ENCODE measurements at regions not wholly inside any gene's neighbourhood (a gene's known extent, or its start where the extent isn't known, plus 50 kb on each side); places are given as distances from the start of the nearest gene placed in this dataset.

DNA sequence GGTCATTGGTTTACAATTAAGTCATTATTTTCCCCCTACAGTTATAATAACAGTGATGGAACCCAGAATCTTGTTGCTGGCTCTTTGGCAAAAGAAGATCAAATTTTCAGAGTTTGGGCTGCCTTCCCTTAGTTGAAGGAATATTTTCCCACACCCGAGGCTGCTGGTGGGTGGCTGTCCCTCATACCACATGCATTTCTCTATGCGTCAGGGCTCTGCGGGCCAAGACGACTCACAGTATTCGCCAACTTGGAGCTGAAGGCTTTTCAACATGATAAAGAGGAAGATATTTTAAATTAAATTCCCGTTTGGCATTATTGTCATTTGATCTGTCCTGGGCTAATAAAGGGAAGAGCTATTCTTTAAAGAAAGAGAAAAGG, 102.2 kb upstream of the SASH1 start:
- no peak overlapping the region for H3K4me3 Mint-ChIP-seq
- no peak overlapping the region for H3K27ac Mint-ChIP-seq
- H3K4me1 Mint-ChIP-seq, result no peaks in the 10 kb centered on the region
- H3K36me3 Mint-ChIP-seq, result no peaks in the 10 kb centered on the region
- peaks cover 0 to 6% (median 0%) of the 10 kb centered on the region in 6 donors for H3K9me3 Mint-ChIP-seq
- no peak for DNase-seq
- peaks cover 0 to 6% (median 5%) of the 10 kb centered on the region in 3 donors for H3K27me3 Mint-ChIP-seq (ENCODE audit: low read depth in 3 of 3)

DNA sequence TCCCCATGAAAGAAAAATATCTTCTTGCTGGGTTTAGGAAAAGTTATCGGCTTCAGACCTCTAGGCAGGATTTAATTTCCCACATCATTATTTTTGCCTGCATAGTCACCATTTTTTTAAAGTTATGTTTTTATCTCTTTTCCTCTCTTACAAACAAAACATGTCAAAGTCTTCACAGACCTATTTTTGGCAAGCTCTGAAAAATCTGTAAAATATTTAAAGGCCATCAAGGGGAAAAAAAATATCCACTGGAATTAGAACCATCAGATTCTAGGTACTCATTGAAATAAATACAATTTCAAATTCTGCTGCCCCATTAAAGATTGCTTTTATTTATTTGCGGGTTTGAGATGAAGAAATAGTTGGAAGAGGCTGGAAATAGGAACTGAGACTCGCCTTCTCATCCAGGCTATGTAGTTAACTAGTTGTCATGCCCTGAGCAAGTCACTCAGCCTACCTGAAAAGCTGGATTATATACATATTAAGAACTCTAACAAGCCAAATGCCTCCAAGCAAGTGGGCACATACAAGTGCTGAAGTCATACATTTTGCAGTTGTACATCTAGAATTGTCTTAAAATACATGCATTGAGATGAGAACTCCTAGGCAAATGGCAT, 101.7 kb upstream of the SASH1 start:
- no peak for DNase-seq
- Mint-ChIP-seq H3K27ac (no peak overlapping the region), H3K36me3 (no peaks in the 10 kb centered on the region), H3K9me3 (peaks cover 0 to 6% (median 0%) of the 10 kb centered on the region in 6 donors), H3K27me3 (ENCODE audit: low read depth in 3 of 3) (peaks cover 0 to 5% (median 2%) of the 10 kb centered on the region in 3 donors), H3K4me1 (no peaks in the 10 kb centered on the region), H3K4me3 (no peak overlapping the region)

DNA sequence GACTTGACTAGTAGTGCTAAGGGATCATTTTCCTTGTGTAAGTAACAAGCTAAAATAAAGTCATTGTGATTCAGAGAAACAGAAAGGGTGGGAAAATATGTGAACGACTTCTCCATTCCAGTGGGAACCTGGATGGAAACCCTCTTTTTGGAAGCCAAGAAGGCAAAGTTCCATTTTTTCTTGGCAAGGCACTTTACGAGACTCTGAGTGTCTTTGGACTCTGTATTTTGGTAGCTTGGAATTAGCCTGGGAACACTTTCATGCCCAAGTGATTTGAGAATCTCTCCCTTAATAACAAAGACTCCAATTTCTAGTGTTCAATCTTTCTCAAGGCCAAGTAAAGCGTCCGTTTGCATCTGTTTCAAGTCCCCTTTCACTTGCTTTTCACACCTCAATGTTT, 100.5 kb upstream of the SASH1 start:
- peaks cover 0 to 5% (median 2%) of the 10 kb centered on the region in 3 donors for H3K27me3 Mint-ChIP-seq (ENCODE audit: low read depth in 3 of 3)

DNA sequence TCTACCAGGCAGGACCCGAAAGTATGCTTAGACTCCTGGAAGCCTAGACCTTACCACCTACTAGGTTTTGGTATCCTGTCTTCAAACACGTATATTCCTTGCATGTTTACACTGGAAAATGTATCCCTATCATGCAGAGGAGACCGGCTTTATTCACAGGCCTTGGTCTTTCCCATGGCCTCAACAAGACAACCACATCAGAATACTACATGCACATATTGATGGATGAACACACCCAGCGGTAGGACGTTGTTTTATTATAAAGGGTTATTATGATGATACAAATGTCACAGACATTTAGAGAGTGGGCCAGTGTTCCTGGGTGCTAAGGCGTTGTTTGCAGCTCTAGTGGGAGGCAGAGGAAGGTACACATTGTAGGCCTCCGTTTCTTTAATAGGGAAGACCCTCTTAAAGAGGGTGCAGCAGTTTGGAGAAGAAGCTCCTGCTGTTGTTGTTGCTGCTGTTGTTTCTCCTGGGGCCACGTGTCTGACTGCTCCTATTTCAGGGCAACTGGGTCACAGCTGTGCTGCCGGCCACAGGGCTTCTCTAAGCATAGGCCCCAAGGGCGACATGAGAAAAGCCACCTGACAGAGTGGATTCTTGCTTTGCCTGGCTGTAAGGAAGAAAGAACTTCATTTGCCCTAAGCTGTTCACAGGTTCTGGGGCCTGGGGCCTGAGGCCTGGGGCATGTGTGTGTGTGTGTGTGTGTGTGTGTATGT, 98.3 kb upstream of the SASH1 start:
- H3K4me3 Mint-ChIP-seq, result no peak overlapping the region
- DNase-seq, result no peak
- no peaks in the 10 kb centered on the region for H3K4me1 Mint-ChIP-seq
- peaks cover 0 to 3% (median 2%) of the 10 kb centered on the region in 3 donors for H3K27me3 Mint-ChIP-seq (ENCODE audit: low read depth in 3 of 3)
- no peaks in the 10 kb centered on the region for H3K36me3 Mint-ChIP-seq
- no peak overlapping the region for H3K27ac Mint-ChIP-seq
- peaks cover 0 to 6% (median 0%) of the 10 kb centered on the region in 6 donors for H3K9me3 Mint-ChIP-seq

More for the DNA sequence above, 100.5 kb upstream of the SASH1 start:
- no peak for DNase-seq
- peaks cover 0 to 6% (median 0%) of the 10 kb centered on the region in 6 donors for H3K9me3 Mint-ChIP-seq
- H3K36me3 Mint-ChIP-seq, result no peaks in the 10 kb centered on the region
- H3K27ac Mint-ChIP-seq, result no peak overlapping the region
- H3K4me1 Mint-ChIP-seq, result no peaks in the 10 kb centered on the region
- H3K4me3 Mint-ChIP-seq, result no peak overlapping the region

DNA sequence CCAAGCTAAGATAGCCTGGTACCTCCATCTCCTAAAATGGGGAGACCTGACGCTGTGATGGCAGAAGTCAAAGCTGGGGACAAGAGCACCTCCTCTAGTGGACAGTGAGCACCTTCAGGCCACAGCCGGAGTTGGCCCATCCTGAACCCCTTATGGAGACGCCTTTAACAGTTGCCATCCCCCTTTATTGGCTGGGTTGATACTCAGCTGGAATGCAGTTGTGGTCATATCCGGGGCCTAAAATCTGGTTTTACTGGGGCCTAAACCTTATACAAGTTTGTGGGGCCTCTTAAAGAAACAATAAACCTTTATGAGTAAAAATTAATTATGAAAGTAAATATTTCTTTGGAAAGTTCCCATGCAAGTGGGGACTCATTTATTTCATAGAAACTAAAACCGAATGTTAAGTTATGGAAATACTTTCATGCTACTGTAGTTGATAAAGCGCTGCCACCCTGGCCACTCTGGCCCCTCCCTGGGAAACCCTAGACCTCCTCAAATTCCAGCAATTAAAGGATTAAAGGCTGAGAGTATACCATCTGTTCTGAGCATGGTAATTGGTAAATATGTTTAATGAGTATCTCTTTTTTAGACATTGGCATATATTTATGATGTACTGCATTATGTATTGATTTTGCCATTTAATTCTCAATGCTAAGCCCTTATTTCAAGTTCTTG, 95.1 kb upstream of the SASH1 start:
- Mint-ChIP-seq H3K4me3 (no peak overlapping the region), H3K27ac (no peak overlapping the region), H3K27me3 (ENCODE audit: low read depth in 3 of 3) (no peaks in the 10 kb centered on the region), H3K36me3 (no peaks in the 10 kb centered on the region), H3K9me3 (peaks cover 0 to 2% (median 0%) of the 10 kb centered on the region in 6 donors), H3K4me1 (no peaks in the 10 kb centered on the region)
- no peak for DNase-seq

DNA sequence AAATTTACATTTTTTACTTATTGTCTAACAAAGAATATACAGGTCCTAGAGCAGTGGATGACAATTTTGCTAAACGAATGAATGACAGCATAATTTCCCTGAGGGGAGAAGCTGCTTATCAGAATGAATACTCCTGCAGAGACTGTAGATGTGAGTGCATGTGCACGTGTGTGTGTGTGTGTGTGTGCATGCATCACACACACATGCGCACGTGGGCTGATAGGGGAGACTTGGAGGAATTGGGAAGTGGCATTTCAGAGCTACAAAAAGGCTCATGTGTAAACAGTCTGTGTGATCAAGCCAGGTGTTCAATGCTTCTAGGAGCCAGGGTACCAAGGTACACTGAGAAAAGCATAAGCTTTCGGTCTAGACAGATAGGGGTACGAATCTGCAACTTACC, 93.5 kb upstream of the SASH1 start:
- no peak for DNase-seq
- Mint-ChIP-seq H3K4me1 (no peaks in the 10 kb centered on the region), H3K27ac (no peak overlapping the region), H3K27me3 (ENCODE audit: low read depth in 3 of 3) (no peaks in the 10 kb centered on the region), H3K9me3 (peaks cover 0 to 2% (median 0%) of the 10 kb centered on the region in 6 donors), H3K4me3 (no peak overlapping the region), H3K36me3 (no peaks in the 10 kb centered on the region)

DNA sequence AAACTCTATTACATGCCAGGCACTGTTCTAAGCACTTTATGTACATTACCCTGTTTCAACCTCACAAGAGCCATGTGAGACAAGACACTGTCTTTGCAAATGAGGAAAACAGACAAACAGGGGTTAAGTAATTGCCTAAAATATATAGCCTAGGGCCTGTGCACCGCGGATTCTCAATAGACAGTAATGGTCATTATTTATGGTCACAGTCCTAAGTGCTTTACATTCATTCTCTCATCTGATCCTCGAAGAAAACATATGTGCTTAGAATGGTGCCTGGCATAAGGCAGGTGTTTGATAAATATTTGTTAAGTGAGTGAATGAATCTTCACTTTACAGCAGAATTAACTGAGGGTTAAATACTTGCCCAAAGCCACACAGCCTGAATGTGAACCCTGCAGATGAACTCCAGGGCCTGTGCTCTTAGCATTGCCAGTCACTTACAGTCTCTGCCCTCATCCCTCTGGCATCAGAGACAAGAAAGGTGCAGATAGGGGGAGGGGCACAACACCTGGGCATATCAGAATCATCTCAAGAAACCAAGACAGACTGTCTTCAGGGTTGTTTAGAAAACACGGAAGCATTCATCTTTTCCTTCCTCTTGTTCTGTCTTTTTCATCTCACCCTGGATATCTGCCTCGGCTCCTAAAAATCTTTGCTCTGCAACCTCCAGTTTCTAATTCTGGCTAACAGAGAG, 92.8 kb upstream of the SASH1 start:
- Mint-ChIP-seq H3K27ac (no peak overlapping the region), H3K27me3 (ENCODE audit: low read depth in 3 of 3) (no peaks in the 10 kb centered on the region), H3K9me3 (peaks cover 0 to 2% (median 0%) of the 10 kb centered on the region in 6 donors), H3K36me3 (no peaks in the 10 kb centered on the region), H3K4me3 (no peak overlapping the region), H3K4me1 (no peaks in the 10 kb centered on the region)
- no peak for DNase-seq

DNA sequence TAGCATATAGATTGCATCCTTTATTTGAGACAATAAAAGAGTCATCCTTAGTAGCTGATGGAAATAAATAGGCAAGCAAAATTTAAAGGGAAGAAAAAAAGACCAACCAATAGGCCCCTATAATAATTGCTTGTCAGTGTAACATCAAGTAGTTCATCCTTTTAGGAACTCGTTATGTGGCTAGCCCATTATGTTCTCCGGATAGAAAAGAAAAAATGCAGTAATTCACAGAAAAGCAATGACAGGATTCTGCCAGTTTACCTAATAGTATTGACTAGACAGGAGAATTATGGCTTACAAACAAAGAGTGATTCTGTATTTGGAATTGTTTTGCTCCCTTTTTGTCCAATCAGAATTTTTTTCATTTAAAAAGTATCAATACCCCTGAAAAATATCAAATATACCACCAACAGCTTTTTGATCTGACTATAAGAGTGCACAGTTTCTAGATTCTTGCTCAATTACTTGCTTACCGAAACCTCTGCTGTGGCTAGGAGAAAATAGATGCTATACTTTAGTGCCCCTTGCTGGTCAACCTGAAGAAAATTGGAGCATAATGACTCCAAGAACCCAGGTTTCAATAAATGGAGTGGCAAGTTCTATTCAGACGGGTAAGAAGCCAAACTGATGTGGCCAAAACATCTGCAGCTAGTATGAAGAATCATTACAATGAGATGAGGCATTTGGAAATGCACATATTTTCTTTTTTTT, 91.5 kb upstream of the SASH1 start:
- no peak overlapping the region for H3K4me3 Mint-ChIP-seq
- DNase-seq, result no peak
- H3K27me3 Mint-ChIP-seq (ENCODE audit: low read depth in 3 of 3), result no peaks in the 10 kb centered on the region
- H3K27ac Mint-ChIP-seq, result no peak overlapping the region
- H3K9me3 Mint-ChIP-seq, result peaks cover 0 to 2% (median 0%) of the 10 kb centered on the region in 6 donors
- no peaks in the 10 kb centered on the region for H3K4me1 Mint-ChIP-seq
- no peaks in the 10 kb centered on the region for H3K36me3 Mint-ChIP-seq

DNA sequence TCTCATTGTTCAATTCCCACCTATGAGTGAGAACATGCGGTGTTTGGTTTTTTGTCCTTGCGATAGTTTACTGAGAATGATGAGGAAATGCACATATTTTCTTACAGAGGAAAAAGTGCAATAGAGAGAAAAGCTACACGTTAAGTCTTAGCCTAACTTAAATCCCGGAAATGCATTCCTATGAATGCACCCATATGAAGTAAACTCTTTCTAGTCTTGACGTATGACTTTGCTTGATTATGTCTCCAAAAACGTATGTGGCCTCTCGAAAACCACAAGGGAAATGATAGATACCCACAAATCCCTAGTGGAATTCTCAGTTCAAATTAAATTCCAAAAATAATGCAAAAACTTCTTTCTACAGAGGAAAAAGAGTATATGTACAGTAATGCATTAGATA, 90.7 kb upstream of the SASH1 start:
- Mint-ChIP-seq H3K36me3 (no peaks in the 10 kb centered on the region), H3K27me3 (ENCODE audit: low read depth in 3 of 3) (peaks cover 0 to 2% (median 0%) of the 10 kb centered on the region in 3 donors), H3K27ac (no peak overlapping the region), H3K9me3 (peaks cover 0 to 2% (median 0%) of the 10 kb centered on the region in 6 donors), H3K4me3 (no peak overlapping the region), H3K4me1 (no peaks in the 10 kb centered on the region)
- no peak for DNase-seq

DNA sequence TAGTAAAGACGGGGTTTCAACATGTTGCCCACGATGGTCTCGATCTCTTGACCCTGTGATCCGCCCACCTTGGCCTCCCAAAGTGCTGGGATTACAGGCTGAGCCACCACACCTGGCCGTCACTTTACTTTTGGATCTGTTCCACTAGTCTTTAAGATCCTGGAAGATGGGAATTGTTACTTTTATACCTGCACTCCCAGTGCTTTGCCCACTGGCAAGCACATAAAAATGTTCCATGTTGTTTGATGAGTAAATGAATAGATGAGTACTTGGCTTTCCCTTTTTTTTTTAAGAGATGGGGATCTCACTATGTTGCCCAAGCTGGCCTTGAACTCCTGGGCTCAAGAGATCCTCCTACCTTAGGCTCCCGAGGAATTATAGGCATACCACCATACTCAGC, 84.8 kb upstream of the SASH1 start:
- no peak for DNase-seq
- H3K27me3 Mint-ChIP-seq (ENCODE audit: low read depth in 3 of 3), result peaks cover 0 to 5% (median 2%) of the 10 kb centered on the region in 3 donors
- H3K4me3 Mint-ChIP-seq, result no peak overlapping the region
- H3K36me3 Mint-ChIP-seq, result no peaks in the 10 kb centered on the region
- no peaks in the 10 kb centered on the region for H3K4me1 Mint-ChIP-seq
- no peak overlapping the region for H3K27ac Mint-ChIP-seq
- peaks cover 0 to 2% (median 0%) of the 10 kb centered on the region in 6 donors for H3K9me3 Mint-ChIP-seq

DNA sequence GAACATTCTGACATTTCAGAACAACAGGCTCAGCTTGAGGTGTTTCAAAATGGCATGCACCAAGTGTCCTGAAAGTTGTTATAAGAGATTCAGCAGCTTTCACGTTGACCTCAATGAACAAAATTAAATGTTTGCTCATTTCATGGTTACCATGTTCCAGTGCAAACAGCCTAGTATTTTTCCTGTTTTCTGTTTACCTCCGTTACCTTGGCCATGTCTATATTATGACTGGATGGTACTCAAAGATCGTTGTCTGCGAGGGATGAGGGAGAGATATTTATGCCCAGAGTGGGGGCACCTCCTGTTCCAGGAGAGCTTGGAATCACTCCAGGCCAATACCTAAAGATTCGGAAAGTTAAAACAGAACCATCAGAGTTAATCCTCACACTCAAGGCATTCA, 83.8 kb upstream of the SASH1 start:
- DNase-seq, result no peak
- H3K9me3 Mint-ChIP-seq, result peaks cover 0 to 2% (median 0%) of the 10 kb centered on the region in 6 donors
- H3K27me3 Mint-ChIP-seq (ENCODE audit: low read depth in 3 of 3), result peaks cover 0 to 5% (median 4%) of the 10 kb centered on the region in 3 donors
- no peaks in the 10 kb centered on the region for H3K4me1 Mint-ChIP-seq
- H3K36me3 Mint-ChIP-seq, result no peaks in the 10 kb centered on the region
- H3K4me3 Mint-ChIP-seq, result no peak overlapping the region
- no peak overlapping the region for H3K27ac Mint-ChIP-seq

DNA sequence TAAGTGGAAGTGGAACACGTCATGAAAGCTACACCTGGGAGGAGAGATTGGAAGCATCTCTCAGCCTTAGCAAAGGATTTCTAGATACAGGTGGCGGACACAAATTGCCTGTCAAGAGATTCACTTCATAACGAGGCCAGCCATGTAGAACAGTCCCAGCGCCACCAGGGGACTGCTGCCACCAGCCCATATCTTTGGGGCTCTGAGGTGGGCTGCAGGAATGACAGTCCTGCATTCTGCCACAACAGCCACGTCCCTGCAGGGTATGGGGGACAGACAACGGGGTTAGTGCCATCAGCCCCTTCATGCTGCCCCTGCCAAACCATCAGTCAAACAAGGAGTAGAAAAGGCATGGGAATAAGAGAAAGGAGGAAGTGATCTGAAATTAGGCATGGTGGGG, 81.2 kb upstream of the SASH1 start:
- peaks cover 2 to 6% (median 3%) of the 10 kb centered on the region in 3 donors for H3K27me3 Mint-ChIP-seq (ENCODE audit: low read depth in 3 of 3)
- H3K27ac Mint-ChIP-seq, result no peak overlapping the region
- no peaks in the 10 kb centered on the region for H3K4me1 Mint-ChIP-seq
- no peak for DNase-seq
- H3K4me3 Mint-ChIP-seq, result no peak overlapping the region
- H3K36me3 Mint-ChIP-seq, result no peaks in the 10 kb centered on the region
- no peaks in the 10 kb centered on the region for H3K9me3 Mint-ChIP-seq

DNA sequence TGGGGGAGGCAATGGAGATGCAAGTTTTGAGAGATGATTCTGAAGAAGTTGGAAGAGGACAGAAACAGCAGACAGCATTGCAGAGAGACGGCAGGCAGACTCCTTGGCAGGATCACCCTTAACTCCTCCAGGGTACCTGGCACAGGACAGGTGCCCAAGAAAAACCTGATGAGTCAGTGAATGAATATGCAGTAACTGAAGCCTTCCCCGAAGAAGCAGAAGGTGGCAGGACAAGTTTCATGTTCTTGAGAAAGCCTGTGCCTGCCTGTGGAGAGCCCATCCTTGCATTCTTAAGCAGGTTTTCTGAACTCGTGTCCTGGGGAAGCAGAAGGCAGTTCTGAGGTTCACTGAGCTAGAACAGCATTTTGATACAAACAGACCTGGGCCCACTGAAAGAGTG, 79.6 kb upstream of the SASH1 start:
- no peak overlapping the region for H3K27ac Mint-ChIP-seq
- H3K27me3 Mint-ChIP-seq (ENCODE audit: low read depth in 3 of 3), result peaks cover 2 to 6% (median 3%) of the 10 kb centered on the region in 3 donors
- no peaks in the 10 kb centered on the region for H3K4me1 Mint-ChIP-seq
- DNase-seq, result no peak
- no peaks in the 10 kb centered on the region for H3K36me3 Mint-ChIP-seq
- H3K4me3 Mint-ChIP-seq, result no peak overlapping the region
- H3K9me3 Mint-ChIP-seq, result no peaks in the 10 kb centered on the region

All from immature natural killer cell (primary cell).